NCI-H146 (cell line): ENCODE measurements at regions not wholly inside any gene's neighbourhood (a gene's known extent, or its start where the extent isn't known, plus 50 kb on each side); places are given as distances from the start of the nearest gene placed in this dataset.

Experiments used
- DNase-seq: peaks from one replicate; lab custom pipeline; 2025; lab: John Stamatoyannopoulos, UW

DNA sequence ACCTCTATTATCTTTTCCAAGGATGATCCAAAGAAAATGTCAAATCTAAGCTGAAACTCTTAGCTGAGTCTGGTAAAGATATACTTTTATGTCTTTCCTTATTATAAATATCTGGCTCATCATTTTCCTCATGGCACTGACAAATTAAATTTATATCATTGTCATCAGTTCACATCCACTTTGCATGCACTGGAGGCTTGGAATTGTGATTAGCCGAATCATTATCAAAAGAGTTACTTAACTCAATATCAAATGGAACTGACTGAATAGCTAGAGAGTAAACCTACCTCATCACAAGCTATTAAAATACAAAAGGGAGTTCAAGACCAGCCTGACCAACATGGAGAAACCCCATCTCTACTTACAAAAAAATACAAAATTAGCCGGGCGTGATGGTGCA lies 713.9 kb upstream of the MARCKS start:
- no peak for DNase-seq

DNA sequence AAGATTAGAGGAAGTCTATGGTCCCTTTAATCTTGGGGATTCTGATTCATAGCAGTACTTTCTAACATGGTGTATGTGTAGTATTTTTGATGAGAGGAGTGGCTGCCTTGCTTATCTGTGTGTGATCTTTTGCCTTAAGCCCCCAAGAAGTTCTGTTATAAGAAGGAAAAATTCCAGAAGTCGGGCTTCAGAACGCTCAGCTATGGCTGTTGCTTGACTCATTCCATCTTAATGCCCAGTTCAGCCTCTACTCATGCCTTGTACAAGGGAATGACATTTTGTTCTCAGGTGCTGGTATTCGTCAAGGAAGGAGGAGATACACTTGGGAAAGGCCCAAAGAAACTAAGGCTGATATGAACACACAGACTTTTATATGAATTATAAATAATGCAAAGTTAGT lies 713.0 kb upstream of the MARCKS start:
- no peak for DNase-seq

DNA sequence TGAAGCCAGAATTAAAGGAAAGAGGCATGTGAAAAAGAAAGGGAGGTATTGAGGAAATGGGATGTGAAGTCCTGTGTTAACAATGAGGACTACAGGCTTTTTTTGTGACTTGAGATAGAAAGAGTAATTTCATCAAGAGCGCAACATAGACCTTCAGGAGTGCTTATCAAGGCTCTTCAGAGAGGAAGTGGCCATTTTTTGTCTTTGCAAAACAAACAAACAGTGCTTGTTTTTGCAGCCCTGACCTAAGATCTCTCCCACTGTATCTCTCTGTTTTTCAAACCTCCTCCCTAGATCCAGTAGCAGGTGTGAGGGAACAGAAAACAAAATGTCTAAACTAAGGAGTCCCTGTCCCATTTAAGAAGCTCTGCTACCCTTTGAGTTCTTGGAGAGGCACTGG lies 710.3 kb upstream of the MARCKS start:
- DNase-seq, result no peak

GRCh38 chr6:113147544-113147943 lies 709.6 kb upstream of the MARCKS start:
- no peak for DNase-seq

- DNase-seq, result no peak
These were observed 708.6 kb upstream of the MARCKS start for GRCh38 chr6:113148566-113148965.

GRCh38 chr6:113149511-113149910 lies 707.6 kb upstream of the MARCKS start:
- DNase-seq, result no peak

- no peak for DNase-seq
These were observed 696.7 kb upstream of the MARCKS start for GRCh38 chr6:113160306-113161017.

- DNase-seq, result no peak
These were observed 696.2 kb upstream of the MARCKS start for GRCh38 chr6:113161018-113161315.

DNA sequence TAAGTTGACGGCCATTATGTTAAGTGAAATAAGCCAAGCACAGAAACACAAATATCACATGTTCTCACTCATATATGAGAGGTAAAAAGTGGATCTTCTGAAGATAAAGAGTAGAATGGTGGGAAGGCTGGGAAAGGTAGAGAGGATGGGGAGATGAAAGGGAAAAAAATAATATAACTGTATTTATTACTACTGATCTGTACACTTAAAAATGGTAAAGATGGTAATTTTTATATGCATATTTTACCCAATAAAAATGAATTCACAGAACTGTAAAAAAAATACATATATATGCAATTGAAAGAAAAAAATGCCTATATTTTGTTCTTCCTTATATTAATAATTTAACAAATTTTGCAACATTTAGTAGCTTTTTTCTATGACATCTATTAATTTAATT lies 694.4 kb upstream of the MARCKS start:
- DNase-seq, result no peak

DNA sequence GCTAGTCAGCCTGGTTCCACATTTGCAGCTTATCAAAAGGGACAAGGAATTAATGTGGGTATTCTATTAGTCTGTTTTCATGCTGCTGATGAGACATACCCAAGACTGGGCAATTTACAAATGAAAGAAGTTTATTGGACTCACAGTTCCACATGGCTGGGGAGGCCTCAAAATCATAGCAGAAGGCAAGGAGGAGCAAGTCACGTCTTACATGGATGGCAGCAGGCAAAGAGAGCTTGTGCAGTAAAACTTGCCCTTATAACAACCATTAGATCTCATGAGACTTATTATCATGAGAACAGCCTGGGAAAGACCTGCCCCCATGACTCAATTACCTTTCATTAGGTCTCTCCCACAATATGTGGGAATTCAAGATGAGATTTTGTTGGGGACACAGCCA lies 689.1 kb upstream of the MARCKS start:
- no peak for DNase-seq

- no peak for DNase-seq
These were observed 687.7 kb upstream of the MARCKS start for GRCh38 chr6:113169484-113169883.

- no peak for DNase-seq
These were observed 686.7 kb upstream of the MARCKS start for GRCh38 chr6:113170454-113170853.

DNA sequence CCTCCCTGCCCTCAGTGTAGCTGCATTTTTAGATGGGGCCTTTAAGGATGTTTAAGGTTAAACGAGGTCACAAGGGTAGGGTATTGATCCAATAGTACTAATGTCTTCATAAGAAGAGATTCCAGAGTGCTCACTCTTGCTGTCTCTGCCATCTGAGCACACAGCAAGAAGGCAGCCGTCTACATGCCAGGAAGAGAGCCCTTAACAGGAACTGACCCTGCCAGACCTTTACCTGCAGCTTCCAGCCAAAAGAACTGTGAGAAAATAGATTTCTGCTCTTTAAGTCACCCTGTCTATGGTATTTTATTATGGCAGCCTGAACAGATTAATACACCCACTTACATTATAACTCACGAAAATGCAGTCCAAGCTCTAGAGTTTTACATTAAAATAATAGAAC lies 685.3 kb upstream of the MARCKS start:
- peak; percentile 42 for DNase-seq

DNA sequence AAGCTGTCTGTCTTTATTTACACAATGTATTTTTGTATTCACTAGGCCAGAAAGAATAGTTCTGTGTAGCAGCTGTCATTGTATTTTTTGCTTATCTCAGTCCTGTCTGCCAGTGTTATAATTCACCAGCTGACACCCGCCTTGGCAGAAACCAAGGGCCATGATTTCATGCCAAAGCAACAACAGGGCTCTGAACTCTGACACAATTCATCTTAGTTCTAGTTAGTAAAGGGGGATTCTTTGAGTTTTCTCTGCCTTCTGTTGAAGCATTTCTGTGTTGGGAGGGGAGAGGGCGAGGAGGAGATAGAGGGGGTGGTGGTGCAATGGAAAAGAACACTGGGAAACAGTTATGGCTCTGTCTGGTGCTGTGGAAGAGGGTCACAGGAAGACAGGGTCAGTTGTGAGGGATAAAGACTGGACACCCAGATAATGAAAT lies 684.6 kb upstream of the MARCKS start:
- peak; percentile 88 for DNase-seq

DNA sequence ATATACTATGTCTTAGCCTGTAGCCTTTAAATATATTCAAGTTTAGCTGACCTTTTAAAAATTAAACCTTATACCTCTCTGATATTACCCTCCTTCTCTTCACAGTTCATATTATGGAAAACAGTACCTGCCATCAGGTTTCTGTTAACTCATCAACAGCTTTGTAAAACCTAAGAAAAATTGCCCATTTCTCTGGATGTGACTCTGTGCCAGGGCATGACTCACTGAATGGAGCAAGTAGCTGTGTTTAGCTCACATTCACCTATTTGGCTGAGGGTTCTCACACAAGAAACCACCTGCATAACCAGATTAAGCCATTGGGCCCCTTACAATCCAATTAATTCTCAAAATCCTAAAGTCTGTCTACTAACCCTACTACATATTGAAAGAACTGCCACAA lies 678.8 kb upstream of the MARCKS start:
- no peak for DNase-seq

GRCh38 chr6:113181164-113181563 lies 676.0 kb upstream of the MARCKS start:
- no peak for DNase-seq

DNA sequence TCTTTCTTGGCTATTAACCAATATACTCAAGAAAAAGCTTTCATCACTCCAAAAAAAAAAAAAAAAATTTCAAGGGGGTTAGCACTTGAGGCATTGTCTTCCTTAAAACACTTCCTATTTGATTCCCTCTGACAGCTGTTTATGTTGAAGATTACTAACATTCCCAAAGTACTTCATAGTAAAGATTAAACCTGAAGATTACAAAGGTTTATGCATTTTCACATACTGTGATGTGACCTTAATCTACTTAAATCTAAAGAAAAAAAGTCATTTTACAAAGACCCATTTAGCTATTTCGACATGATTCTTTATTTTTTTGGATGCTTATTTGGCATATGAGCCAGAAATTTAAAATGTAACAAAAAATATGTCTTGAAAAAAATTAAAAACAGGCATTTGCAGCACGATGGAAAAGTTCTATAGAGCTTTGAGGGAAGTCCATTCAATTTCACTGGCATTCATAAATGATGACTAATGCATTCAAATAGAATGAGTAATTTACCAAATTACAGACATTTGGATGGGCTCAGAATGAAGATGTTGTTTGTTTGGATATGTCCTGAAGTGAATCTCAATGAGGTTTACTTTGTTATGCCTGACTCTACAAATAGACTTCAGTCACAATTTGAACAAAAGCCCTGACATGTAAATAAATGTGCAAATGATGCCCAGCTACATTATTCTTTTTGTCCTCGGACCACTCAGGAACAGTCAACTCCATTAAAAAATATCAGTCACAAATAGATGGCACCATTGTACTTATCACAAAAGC lies 674.6 kb upstream of the MARCKS start:
- DNase-seq, result peak; percentile 30

- DNase-seq, result no peak
These were observed 672.9 kb upstream of the MARCKS start for GRCh38 chr6:113184291-113184690.

DNA sequence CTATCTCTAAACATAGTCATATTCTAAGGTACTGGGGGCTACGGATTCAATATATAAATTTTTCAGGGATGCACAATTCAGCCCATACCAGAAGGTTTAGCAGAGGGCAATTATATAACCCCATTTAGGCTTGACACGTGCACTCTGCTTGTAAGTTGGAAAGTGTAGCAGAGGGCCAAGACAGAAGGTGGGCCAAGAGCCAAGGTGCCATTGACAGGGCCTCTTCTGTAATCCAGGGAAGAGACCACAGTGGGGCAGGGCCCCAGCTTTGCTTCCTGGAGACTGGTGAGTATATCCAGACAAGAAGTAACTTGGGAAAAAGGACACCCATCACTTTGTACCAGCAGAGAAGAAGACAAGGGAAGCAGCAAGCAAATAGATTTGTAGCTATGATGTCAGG lies 672.4 kb upstream of the MARCKS start:
- DNase-seq, result no peak

GRCh38 chr6:113185299-113185698 lies 671.8 kb upstream of the MARCKS start:
- DNase-seq, result no peak

GRCh38 chr6:113187661-113188060 lies 669.5 kb upstream of the MARCKS start:
- DNase-seq, result no peak

- no peak for DNase-seq
These were observed 668.2 kb upstream of the MARCKS start for GRCh38 chr6:113188962-113189361.

DNA sequence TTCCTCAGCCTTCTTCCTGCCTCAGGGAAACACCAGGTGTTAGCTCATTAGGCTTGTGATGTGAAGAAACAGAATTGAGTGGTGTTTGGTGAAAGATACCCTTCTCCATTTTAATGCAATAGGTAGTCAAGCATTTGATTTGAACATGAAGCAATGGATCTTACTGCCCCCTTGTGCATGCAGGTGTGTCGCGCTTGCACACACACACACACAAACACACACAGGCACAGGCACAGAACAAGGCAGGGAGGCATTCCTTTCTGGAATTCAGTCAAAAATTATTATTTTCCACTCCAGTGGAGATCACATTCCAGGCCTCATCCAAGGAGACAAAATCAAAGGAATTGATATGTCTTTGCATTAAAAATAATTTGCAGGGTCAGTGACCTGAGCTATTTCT lies 667.0 kb upstream of the MARCKS start:
- no peak for DNase-seq

DNA sequence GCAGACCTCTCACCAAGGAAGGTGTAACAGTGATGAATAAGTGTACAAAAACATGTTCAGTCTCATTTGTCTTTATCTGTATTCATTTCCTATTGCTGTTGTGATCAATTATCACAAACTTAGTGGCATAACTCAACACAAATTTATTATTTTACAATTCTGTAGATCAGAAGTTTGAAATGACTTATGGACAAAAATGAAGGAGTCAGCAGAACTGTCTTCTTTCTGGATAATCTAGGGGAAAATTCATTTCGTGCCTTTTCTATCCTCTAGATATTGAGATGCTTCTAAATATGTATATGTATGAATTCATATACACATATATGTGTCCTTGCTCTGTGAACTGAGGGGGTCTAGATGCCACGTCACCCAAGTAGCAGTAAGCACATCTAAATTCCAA lies 663.1 kb upstream of the MARCKS start:
- DNase-seq, result no peak
